OCI-LY3 (cell line): ENCODE measurements at regions not wholly inside any gene's neighbourhood (a gene's known extent, or its start where the extent isn't known, plus 50 kb on each side); places are given as distances from the start of the nearest gene placed in this dataset.

Source experiments
- EZH2phosphoT487 ChIP-seq: fragments of 200-600 bp; shearing (Covaris generic); IDR thresholded peaks from 2 replicates; pipeline ENCODE4 v1.6.1; 2018; ENCODE audit warnings: antibody characterized with exemption, mixed run types, low read depth
- TF ChIP-seq, protein P1 (sequence below): fragments of 200-600, 300-600 bp; sonication (generic); IDR thresholded peaks from 2 replicates; pipeline ENCODE4 v1.5.1; 2014; ENCODE audit warnings: antibody characterized with exemption, low read length, low read depth

DNA sequence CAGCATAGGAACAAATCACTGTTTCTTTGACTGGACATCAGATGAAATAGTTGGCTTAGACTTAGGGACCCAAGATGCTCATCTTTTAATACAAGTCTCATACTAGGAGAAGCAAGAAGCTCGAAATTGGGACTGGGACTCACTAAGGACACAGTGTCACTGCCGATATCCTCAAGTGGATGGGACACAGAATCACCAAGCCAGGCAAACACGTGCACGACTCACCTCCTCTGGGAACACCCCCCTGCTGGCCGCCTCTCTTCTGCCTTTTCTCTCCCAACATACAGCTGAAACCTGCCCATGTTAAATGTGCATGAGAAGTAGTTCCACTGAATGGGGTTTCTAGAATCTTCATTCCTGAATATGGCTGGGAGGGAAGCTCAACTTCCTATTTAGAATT is 106.6 kb upstream of the FAM204A start:
- TF ChIP-seq, protein P1, sequence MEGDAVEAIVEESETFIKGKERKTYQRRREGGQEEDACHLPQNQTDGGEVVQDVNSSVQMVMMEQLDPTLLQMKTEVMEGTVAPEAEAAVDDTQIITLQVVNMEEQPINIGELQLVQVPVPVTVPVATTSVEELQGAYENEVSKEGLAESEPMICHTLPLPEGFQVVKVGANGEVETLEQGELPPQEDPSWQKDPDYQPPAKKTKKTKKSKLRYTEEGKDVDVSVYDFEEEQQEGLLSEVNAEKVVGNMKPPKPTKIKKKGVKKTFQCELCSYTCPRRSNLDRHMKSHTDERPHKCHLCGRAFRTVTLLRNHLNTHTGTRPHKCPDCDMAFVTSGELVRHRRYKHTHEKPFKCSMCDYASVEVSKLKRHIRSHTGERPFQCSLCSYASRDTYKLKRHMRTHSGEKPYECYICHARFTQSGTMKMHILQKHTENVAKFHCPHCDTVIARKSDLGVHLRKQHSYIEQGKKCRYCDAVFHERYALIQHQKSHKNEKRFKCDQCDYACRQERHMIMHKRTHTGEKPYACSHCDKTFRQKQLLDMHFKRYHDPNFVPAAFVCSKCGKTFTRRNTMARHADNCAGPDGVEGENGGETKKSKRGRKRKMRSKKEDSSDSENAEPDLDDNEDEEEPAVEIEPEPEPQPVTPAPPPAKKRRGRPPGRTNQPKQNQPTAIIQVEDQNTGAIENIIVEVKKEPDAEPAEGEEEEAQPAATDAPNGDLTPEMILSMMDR: no peak
- no peak for TF ChIP-seq EZH2phosphoT487
